GM12875 (cell line): ENCODE measurements at regions not wholly inside any gene's neighbourhood (a gene's known extent, or its start where the extent isn't known, plus 50 kb on each side); places are given as distances from the start of the nearest gene placed in this dataset.
"Not testable (repeated sequence)": the region's sequence is repeated elsewhere in the genome, so short reads cannot be mapped to it uniquely, and the experiment has no call there.

Experiments
- H3K4me3 ChIP-seq: one replicate; pipeline ENCODE4 v1.5.1; 2011; ENCODE audit warnings: low read depth, low read length, control low read depth
- CTCF ChIP-seq: IDR thresholded peaks from 2 replicates; pipeline ENCODE4 v1.5.1; 2011; ENCODE audit warnings: low read depth, mild to moderate bottlenecking, control low read depth, inconsistent platforms, low read length, moderate library complexity, borderline replicate concordance; ENCODE audit not compliant: insufficient read depth

- no peak for TF ChIP-seq CTCF
- H3K4me3 ChIP-seq = no peak overlapping the region
Observed at GRCh38 chr11:109960831-109961230, 132.4 kb upstream of the ZC3H12C start.

DNA sequence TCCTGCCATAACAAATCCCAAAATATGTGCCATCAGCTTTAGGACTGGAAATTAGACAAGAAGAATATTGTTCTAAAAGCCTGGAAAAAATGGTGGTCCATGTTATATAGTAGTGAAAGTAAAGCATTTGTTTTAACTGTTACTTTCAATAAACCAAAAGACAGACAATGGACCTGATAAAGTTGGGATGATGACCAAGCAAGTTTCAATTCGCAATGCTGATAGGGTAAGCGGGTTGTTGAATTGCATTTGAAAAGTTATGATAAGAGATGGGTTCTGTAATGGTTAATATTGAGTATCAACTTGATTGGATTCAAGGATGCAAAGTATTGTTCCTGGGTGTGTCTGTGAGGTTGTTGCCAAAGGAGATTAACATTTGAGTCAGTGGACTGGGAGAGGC is 131.9 kb upstream of the ZC3H12C start:
- no peak for TF ChIP-seq CTCF
- H3K4me3 ChIP-seq = no peak overlapping the region

DNA sequence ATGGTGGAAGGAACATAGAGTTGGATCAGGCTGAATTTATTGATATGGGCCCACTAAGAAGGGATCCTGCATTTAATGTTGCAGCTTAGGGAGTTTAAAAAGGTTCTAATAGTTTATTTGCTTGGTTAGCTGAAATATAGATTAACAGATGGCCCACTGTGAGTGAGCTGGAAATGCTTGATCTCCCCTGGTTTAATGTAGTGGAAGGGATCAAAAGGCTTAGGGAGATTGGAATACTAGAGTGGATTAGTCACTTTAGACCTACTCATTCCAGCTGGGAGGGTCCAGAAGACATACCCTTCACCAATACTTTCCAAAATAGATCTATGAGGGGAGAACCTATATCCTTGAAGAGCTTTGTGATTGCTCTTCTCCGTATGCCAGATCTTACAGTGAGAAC is 130.1 kb upstream of the ZC3H12C start:
- H3K4me3 ChIP-seq = no peak overlapping the region
- TF ChIP-seq CTCF = no peak

DNA sequence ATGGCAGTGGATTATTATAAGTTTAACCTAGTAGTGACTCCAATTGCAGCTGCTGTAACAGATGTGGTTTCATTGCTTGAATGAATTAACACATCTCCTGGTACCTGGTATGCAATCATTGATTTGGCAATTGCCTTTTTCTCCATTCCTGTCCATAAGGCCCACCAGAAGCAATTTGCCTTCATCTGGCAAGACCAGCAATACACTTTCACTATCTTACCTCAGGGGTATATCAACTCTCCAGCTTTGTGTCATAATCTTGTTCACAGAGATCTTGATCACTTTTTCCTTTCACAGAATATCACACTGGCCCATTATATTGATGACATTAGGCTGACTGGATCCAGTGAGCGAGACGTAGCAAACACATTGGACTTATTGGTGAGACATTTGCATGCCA is 128.7 kb upstream of the ZC3H12C start:
- TF ChIP-seq CTCF = no peak

GRCh38 chr11:109965445-109965844 is 127.7 kb upstream of the ZC3H12C start:
- H3K4me3 ChIP-seq = not testable (repeated sequence)

More for the DNA sequence above, 128.7 kb upstream of the ZC3H12C start:
- no peak overlapping the region for H3K4me3 ChIP-seq

GRCh38 chr11:109965926-109966325 is 127.3 kb upstream of the ZC3H12C start:
- H3K4me3 ChIP-seq = not testable (repeated sequence)

DNA sequence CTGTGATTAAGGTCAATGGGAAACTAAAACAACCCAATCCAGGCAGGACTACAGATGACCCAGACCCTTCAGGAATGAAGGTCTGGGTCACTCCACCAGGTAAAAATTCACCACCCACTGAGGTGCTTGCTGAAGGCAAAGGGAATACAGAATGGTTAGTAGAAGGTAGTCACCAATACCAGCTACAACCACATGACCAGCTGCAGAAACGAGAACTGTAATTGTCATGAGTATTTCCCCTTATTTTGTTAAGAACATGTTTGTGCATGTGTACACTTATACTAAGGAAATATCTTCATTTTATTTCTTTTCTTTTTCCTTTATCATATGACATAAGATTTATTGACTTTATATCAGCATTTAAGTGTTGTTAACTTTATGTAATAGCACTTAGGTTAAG is 126.1 kb upstream of the ZC3H12C start:
- not testable (repeated sequence) for H3K4me3 ChIP-seq

DNA sequence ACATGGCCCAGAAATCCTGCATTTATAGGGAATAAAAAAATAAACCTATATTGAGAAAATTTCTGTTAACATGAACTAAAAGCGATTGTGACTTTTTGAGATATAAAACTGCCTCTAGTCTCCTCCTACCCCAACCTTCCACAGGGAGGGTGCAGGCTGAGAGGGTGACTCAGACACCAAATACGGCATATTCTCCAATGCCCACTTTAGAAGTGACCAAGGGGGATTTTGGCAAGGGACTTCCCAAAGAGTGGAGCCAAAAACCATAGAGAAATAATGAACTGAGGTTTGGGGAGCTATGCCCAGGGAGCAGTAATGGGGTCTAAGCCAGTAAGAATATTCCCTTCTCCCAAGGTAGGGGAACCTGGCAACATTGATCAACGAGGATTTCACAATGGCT is 124.9 kb upstream of the ZC3H12C start:
- no peak overlapping the region for H3K4me3 ChIP-seq
- no peak for TF ChIP-seq CTCF

DNA sequence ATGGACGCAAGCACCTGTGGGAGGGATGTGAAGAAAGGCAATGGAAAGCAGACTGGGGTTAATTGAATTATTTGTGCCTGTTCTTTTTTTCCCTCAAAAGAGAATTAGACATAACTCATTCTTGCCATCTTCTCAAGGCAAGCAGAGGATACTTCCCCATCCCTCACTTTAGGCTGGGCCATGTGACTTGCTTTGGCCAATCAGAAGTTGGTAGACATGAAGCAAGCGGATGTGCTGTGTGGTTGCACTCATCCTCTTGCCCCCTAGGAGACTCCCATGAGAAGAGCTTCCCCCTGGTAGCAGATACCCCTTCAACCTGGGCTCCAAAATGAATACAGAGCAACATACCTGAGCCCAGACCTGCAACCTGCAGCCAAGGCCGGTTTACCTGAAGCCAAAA is 124.4 kb upstream of the ZC3H12C start:
- H3K4me3 ChIP-seq = no peak overlapping the region
- no peak for TF ChIP-seq CTCF
